PC-9 (cell line): ENCODE measurements at regions not wholly inside any gene's neighbourhood (a gene's known extent, or its start where the extent isn't known, plus 50 kb on each side); places are given as distances from the start of the nearest gene placed in this dataset.

ENCODE experiments used
- EZH2 ChIP-seq: fragments of 200-600 bp; sonication (generic); IDR thresholded peaks from 2 replicates; pipeline ENCODE4 v1.8.0; 2017; ENCODE audit warnings: antibody characterized with exemption, low read depth
- TF ChIP-seq, protein P1 (sequence below): fragments of 200-600 bp; sonication (generic); conservative IDR thresholded peaks from 2 replicates; pipeline ENCODE4 v1.6.1; 2017; ENCODE audit warnings: mixed run types, antibody characterized with exemption, mild to moderate bottlenecking, moderate library complexity

DNA sequence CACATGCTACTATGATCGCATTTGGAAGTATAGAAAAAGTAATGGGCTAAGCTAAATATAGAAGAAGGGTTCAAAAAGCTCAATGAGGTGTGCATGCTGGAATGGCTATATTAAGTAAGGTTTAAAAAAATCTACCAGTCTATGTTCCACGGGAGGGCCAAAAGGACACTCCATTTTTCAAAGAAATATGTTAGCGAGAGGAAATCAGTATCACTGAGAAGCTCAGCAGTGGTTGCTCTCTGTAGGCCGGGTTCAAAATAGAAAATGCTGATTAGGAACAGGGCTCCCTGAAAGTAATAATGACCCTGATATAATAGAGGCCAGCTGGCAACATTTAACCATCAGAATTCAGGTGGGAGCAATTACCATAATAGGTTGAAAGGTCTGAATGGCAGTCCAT is 224.5 kb upstream of the SEMA3E start:
- no peak for TF ChIP-seq EZH2
- TF ChIP-seq, protein P1, sequence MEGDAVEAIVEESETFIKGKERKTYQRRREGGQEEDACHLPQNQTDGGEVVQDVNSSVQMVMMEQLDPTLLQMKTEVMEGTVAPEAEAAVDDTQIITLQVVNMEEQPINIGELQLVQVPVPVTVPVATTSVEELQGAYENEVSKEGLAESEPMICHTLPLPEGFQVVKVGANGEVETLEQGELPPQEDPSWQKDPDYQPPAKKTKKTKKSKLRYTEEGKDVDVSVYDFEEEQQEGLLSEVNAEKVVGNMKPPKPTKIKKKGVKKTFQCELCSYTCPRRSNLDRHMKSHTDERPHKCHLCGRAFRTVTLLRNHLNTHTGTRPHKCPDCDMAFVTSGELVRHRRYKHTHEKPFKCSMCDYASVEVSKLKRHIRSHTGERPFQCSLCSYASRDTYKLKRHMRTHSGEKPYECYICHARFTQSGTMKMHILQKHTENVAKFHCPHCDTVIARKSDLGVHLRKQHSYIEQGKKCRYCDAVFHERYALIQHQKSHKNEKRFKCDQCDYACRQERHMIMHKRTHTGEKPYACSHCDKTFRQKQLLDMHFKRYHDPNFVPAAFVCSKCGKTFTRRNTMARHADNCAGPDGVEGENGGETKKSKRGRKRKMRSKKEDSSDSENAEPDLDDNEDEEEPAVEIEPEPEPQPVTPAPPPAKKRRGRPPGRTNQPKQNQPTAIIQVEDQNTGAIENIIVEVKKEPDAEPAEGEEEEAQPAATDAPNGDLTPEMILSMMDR = no peak
